ENCODE measurements at regions not wholly inside any gene's neighbourhood (a gene's known extent, or its start where the extent isn't known, plus 50 kb on each side); places are given as distances from the start of the nearest gene placed in this dataset.

GRCh38 chr2:13019781-13020180 is 303.0 kb downstream of the TRIB2 start:
- DNase-seq = no peak

GRCh38 chr2:13020469-13020868 is 303.7 kb downstream of the TRIB2 start:
- no peak for DNase-seq

GRCh38 chr2:13021470-13021957 is 304.8 kb downstream of the TRIB2 start:
- no peak for DNase-seq

- DNase-seq = no peak
Observed at GRCh38 chr2:13030606-13031005, 313.9 kb downstream of the TRIB2 start.

- DNase-seq = no peak
Observed at GRCh38 chr2:13034861-13035260, 318.1 kb downstream of the TRIB2 start.

- no peak for DNase-seq
Observed at GRCh38 chr2:13035866-13036265, 319.1 kb downstream of the TRIB2 start.

GRCh38 chr2:13040043-13040442 is 323.3 kb downstream of the TRIB2 start:
- no peak for DNase-seq

GRCh38 chr2:13046557-13047165 is 329.9 kb downstream of the TRIB2 start:
- DNase-seq = no peak

GRCh38 chr2:13050764-13051163 is 334.0 kb downstream of the TRIB2 start:
- DNase-seq = no peak

GRCh38 chr2:13052547-13052946 is 335.8 kb downstream of the TRIB2 start:
- DNase-seq = no peak

- DNase-seq = no peak
Observed at GRCh38 chr2:13056259-13056843, 339.6 kb downstream of the TRIB2 start.

- no peak for DNase-seq
Observed at GRCh38 chr2:13057671-13058070, 340.9 kb downstream of the TRIB2 start.

- DNase-seq = no peak
Observed at GRCh38 chr2:13066676-13067075, 349.9 kb downstream of the TRIB2 start.

- no peak for DNase-seq
Observed at GRCh38 chr2:13067508-13067907, 350.8 kb downstream of the TRIB2 start.

GRCh38 chr2:13089971-13090370 is 373.2 kb downstream of the TRIB2 start:
- DNase-seq = no peak

- no peak for DNase-seq
Observed at GRCh38 chr2:13091455-13091854, 374.7 kb downstream of the TRIB2 start.

GRCh38 chr2:13091861-13092378 is 375.2 kb downstream of the TRIB2 start:
- DNase-seq = no peak

GRCh38 chr2:13093416-13093991 is 376.8 kb downstream of the TRIB2 start:
- DNase-seq = no peak

GRCh38 chr2:13102397-13103063 is 385.8 kb downstream of the TRIB2 start:
- no peak for DNase-seq

GRCh38 chr2:13103151-13103550 is 386.4 kb downstream of the TRIB2 start:
- no peak for DNase-seq

- no peak for DNase-seq
Observed at GRCh38 chr2:13103778-13104493, 387.2 kb downstream of the TRIB2 start.

GRCh38 chr2:13104723-13105122 is 388.0 kb downstream of the TRIB2 start:
- DNase-seq = no peak

- DNase-seq = no peak
Observed at GRCh38 chr2:13106302-13106701, 389.6 kb downstream of the TRIB2 start.

All from SIG-M5 (cell line).